Natural killer cell treated with Interleukin-12 subunit alpha and Interleukin-12 subunit beta and Interleukin-15 and Interleukin-18, amount 100 ng/mL, for 72 hours (primary cell): ENCODE measurements at regions not wholly inside any gene's neighbourhood (a gene's known extent, or its start where the extent isn't known, plus 50 kb on each side); places are given as distances from the start of the nearest gene placed in this dataset.
"Not testable (repeated sequence)": the region's sequence is repeated elsewhere in the genome, so short reads cannot be mapped to it uniquely, and the experiment has no call there.

ENCODE experiments used
- ATAC-seq, 2 donors: fragments of 150-1000 bp; cut with Tn5 transposase in 1 of 2; sonication (Bioruptor Pico), chemical (Tn5 transposase) in 1 of 2; 2 replicates each; pipeline ENCODE4 v1.10.0; 2021
- DNase-seq: peaks from one replicate; pipeline ENCODE4 v3.0.0; 2022; ENCODE audit warnings: low spot score
- H3K27ac Mint-ChIP-seq, 2 donors: 1 replicate in 1 of 2; 2 replicates in 1 of 2; pipeline ENCODE4 v1.8.0; 2022; ENCODE audit warnings: mixed read lengths in 2 of 2, mild to moderate bottlenecking in 1 of 2, moderate library complexity in 1 of 2
- H3K27me3 Mint-ChIP-seq, 2 donors: 1 replicate in 1 of 2; 2 replicates in 1 of 2; pipeline ENCODE4 v1.8.0; 2022; ENCODE audit warnings: mixed read lengths in 2 of 2
- H3K36me3 Mint-ChIP-seq: one replicate; pipeline ENCODE4 v1.8.0; 2022; ENCODE audit warnings: mixed read lengths
- H3K4me1 Mint-ChIP-seq, 2 donors: 1 replicate in 1 of 2; 2 replicates in 1 of 2; pipeline ENCODE4 v1.8.0; 2022; ENCODE audit warnings: low read depth in 2 of 2, mixed read lengths in 2 of 2, mild to moderate bottlenecking in 1 of 2
- H3K4me3 Mint-ChIP-seq: one replicate; pipeline ENCODE4 v1.8.0; 2022; ENCODE audit warnings: mixed read lengths
- H3K9me3 Mint-ChIP-seq: 2 replicates; pipeline ENCODE4 v1.8.0; 2022; ENCODE audit warnings: mixed read lengths

GRCh38 chr5:26364624-26365023, 673.8 kb downstream of the CDH9 start:
- H3K36me3 Mint-ChIP-seq = peaks cover 22% of the 10 kb centered on the region
- H3K27me3 Mint-ChIP-seq, H3K4me3 Mint-ChIP-seq, DNase-seq, H3K4me1 Mint-ChIP-seq, ATAC-seq, H3K27ac Mint-ChIP-seq: not testable (repeated sequence)
- peaks cover 27% of the 10 kb centered on the region for H3K9me3 Mint-ChIP-seq

- no peaks in the 10 kb centered on the region for H3K4me1 Mint-ChIP-seq
- ATAC-seq (no peak), DNase-seq (no peak)
- no peaks in the 10 kb centered on the region for H3K36me3 Mint-ChIP-seq
- H3K27me3 Mint-ChIP-seq = no peaks in the 10 kb centered on the region
- H3K9me3 Mint-ChIP-seq = peaks cover 10% of the 10 kb centered on the region
- no peak overlapping the region for H3K4me3 Mint-ChIP-seq
- no peak overlapping the region for H3K27ac Mint-ChIP-seq
Measured at GRCh38 chr5:26343801-26344325, 694.5 kb downstream of the CDH9 start.

- H3K27ac Mint-ChIP-seq = no peak overlapping the region
- no peaks in the 10 kb centered on the region for H3K27me3 Mint-ChIP-seq
- H3K9me3 Mint-ChIP-seq = peaks cover 19% of the 10 kb centered on the region
- ATAC-seq (no peak), DNase-seq (no peak)
- no peaks in the 10 kb centered on the region for H3K36me3 Mint-ChIP-seq
- no peak overlapping the region for H3K4me3 Mint-ChIP-seq
- H3K4me1 Mint-ChIP-seq = no peaks in the 10 kb centered on the region
Measured at GRCh38 chr5:26339576-26339975, 698.8 kb downstream of the CDH9 start.

- no peak overlapping the region for H3K4me3 Mint-ChIP-seq
- no peaks in the 10 kb centered on the region for H3K36me3 Mint-ChIP-seq
- H3K4me1 Mint-ChIP-seq = no peaks in the 10 kb centered on the region
- H3K9me3 Mint-ChIP-seq = peaks cover 9% of the 10 kb centered on the region
- H3K27me3 Mint-ChIP-seq = no peaks in the 10 kb centered on the region
- ATAC-seq (no peak), DNase-seq (no peak)
- H3K27ac Mint-ChIP-seq = no peak overlapping the region
Measured at GRCh38 chr5:26329562-26330189, 708.7 kb downstream of the CDH9 start.

GRCh38 chr5:26326153-26326759, 712.1 kb downstream of the CDH9 start:
- no peaks in the 10 kb centered on the region for H3K36me3 Mint-ChIP-seq
- no peaks in the 10 kb centered on the region for H3K27me3 Mint-ChIP-seq
- DNase-seq (no peak), ATAC-seq (no peak)
- H3K9me3 Mint-ChIP-seq = peaks cover 9% of the 10 kb centered on the region
- H3K4me3 Mint-ChIP-seq = no peak overlapping the region
- no peak overlapping the region for H3K27ac Mint-ChIP-seq
- H3K4me1 Mint-ChIP-seq = no peaks in the 10 kb centered on the region

- not testable (repeated sequence) for H3K36me3 Mint-ChIP-seq, ATAC-seq, H3K4me3 Mint-ChIP-seq, H3K27ac Mint-ChIP-seq, DNase-seq, H3K4me1 Mint-ChIP-seq, H3K27me3 Mint-ChIP-seq
- peaks cover 13% of the 10 kb centered on the region for H3K9me3 Mint-ChIP-seq
Measured at GRCh38 chr5:26325432-26325831, 713.0 kb downstream of the CDH9 start.

GRCh38 chr5:26324273-26324895, 714.0 kb downstream of the CDH9 start:
- not testable (repeated sequence) for H3K4me1 Mint-ChIP-seq, ATAC-seq, DNase-seq, H3K4me3 Mint-ChIP-seq, H3K27ac Mint-ChIP-seq, H3K27me3 Mint-ChIP-seq, H3K36me3 Mint-ChIP-seq
- H3K9me3 Mint-ChIP-seq = peaks cover 13% of the 10 kb centered on the region

- no peak for DNase-seq
- H3K27ac Mint-ChIP-seq = no peak overlapping the region
- no peaks in the 10 kb centered on the region for H3K36me3 Mint-ChIP-seq
- H3K4me1 Mint-ChIP-seq = no peaks in the 10 kb centered on the region
- ATAC-seq = no peak
- H3K4me3 Mint-ChIP-seq = no peak overlapping the region
- no peaks in the 10 kb centered on the region for H3K27me3 Mint-ChIP-seq
- H3K9me3 Mint-ChIP-seq = peaks cover 13% of the 10 kb centered on the region
Measured at GRCh38 chr5:26323794-26324193, 714.6 kb downstream of the CDH9 start.

GRCh38 chr5:26321278-26321677, 717.1 kb downstream of the CDH9 start:
- ATAC-seq = no peak
- Mint-ChIP-seq H3K27ac (no peak overlapping the region), H3K4me3 (no peak overlapping the region), H3K36me3 (no peaks in the 10 kb centered on the region), H3K27me3 (no peaks in the 10 kb centered on the region), H3K9me3 (peaks cover 16% of the 10 kb centered on the region), H3K4me1 (no peaks in the 10 kb centered on the region)
- no peak for DNase-seq

- no peaks in the 10 kb centered on the region for H3K36me3 Mint-ChIP-seq
- H3K27me3 Mint-ChIP-seq = no peaks in the 10 kb centered on the region
- no peak overlapping the region for H3K27ac Mint-ChIP-seq
- no peak overlapping the region for H3K4me3 Mint-ChIP-seq
- DNase-seq (no peak), ATAC-seq (no peak)
- H3K4me1 Mint-ChIP-seq = no peaks in the 10 kb centered on the region
- peaks cover 10% of the 10 kb centered on the region for H3K9me3 Mint-ChIP-seq
Measured at GRCh38 chr5:26310415-26310814, 728.0 kb downstream of the CDH9 start.

GRCh38 chr5:26295541-26295940, 742.8 kb downstream of the CDH9 start:
- no peak for DNase-seq
- no peaks in the 10 kb centered on the region for H3K4me1 Mint-ChIP-seq
- H3K27ac Mint-ChIP-seq = no peak overlapping the region
- H3K36me3 Mint-ChIP-seq = no peaks in the 10 kb centered on the region
- no peaks in the 10 kb centered on the region for H3K27me3 Mint-ChIP-seq
- no peak for ATAC-seq
- H3K9me3 Mint-ChIP-seq = peaks cover 6% of the 10 kb centered on the region
- H3K4me3 Mint-ChIP-seq = no peak overlapping the region

GRCh38 chr5:26282190-26282589, 756.2 kb downstream of the CDH9 start:
- peaks cover 29% of the 10 kb centered on the region for H3K9me3 Mint-ChIP-seq
- H3K4me1 Mint-ChIP-seq = no peaks in the 10 kb centered on the region
- no peak overlapping the region for H3K27ac Mint-ChIP-seq
- no peaks in the 10 kb centered on the region for H3K27me3 Mint-ChIP-seq
- H3K4me3 Mint-ChIP-seq = no peak overlapping the region
- ATAC-seq (no peak), DNase-seq (no peak)
- H3K36me3 Mint-ChIP-seq = peaks cover 27% of the 10 kb centered on the region

GRCh38 chr5:26278078-26278477, 760.3 kb downstream of the CDH9 start:
- Mint-ChIP-seq H3K4me3 (no peak overlapping the region), H3K27ac (no peak overlapping the region), H3K27me3 (no peaks in the 10 kb centered on the region), H3K9me3 (peaks cover 22% of the 10 kb centered on the region), H3K4me1 (no peaks in the 10 kb centered on the region), H3K36me3 (peaks cover 22% of the 10 kb centered on the region)
- DNase-seq (no peak), ATAC-seq (no peak)

GRCh38 chr5:26259081-26259480, 779.3 kb downstream of the CDH9 start:
- Mint-ChIP-seq H3K9me3 (peaks cover 24% of the 10 kb centered on the region), H3K27me3 (no peaks in the 10 kb centered on the region), H3K4me1 (no peaks in the 10 kb centered on the region), H3K4me3 (no peak overlapping the region), H3K36me3 (peaks cover 16% of the 10 kb centered on the region), H3K27ac (no peak overlapping the region)
- ATAC-seq (no peak), DNase-seq (no peak)
